Vagina (tissue), 2 donors: ENCODE measurements at regions not wholly inside any gene's neighbourhood (a gene's known extent, or its start where the extent isn't known, plus 50 kb on each side); places are given as distances from the start of the nearest gene placed in this dataset.

Experiments
- POLR2AphosphoS5 ChIP-seq, 2 donors: sonication (generic); formaldehyde crosslinking; IDR thresholded peaks; one replicate each; pipeline ENCODE4 v1.9.0; 2017; ENCODE audit warnings: antibody characterized with exemption in 2 of 2, mild to moderate bottlenecking in 2 of 2, low read depth in 1 of 2; ENCODE audit not compliant: insufficient read depth in 1 of 2
- TF ChIP-seq, protein P1 (sequence below), 3 experiments: fragments of 450-650 bp in 2 of 3; fragments of 200-600 bp in 1 of 3; sonication (generic) in 1 of 3; IDR thresholded peaks; one replicate each; pipeline ENCODE4 v1.5.1; 2017 to 2019; ENCODE audit warnings: antibody characterized with exemption in 3 of 3, mild to moderate bottlenecking in 2 of 3, moderate library complexity in 2 of 3

DNA sequence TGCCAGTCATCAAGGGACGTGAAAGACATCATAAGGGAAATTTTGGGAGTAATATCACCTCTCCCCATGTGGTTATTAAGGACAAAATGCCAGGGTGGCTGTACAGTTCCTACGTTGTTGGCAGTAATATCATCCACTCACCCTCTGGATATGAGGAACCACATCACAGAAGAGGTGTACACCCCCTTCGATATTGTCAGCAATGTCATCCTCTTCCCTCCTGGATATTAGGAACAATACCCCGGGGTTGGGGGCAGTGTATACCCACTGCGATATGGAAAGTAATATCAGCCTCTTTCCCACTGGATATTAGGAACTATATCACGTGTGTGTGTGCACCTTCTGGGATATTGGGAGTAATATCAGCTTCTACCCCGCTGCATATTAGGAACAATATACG, 1933.3 kb downstream of the SUCLG1 start:
- TF ChIP-seq, protein P1, sequence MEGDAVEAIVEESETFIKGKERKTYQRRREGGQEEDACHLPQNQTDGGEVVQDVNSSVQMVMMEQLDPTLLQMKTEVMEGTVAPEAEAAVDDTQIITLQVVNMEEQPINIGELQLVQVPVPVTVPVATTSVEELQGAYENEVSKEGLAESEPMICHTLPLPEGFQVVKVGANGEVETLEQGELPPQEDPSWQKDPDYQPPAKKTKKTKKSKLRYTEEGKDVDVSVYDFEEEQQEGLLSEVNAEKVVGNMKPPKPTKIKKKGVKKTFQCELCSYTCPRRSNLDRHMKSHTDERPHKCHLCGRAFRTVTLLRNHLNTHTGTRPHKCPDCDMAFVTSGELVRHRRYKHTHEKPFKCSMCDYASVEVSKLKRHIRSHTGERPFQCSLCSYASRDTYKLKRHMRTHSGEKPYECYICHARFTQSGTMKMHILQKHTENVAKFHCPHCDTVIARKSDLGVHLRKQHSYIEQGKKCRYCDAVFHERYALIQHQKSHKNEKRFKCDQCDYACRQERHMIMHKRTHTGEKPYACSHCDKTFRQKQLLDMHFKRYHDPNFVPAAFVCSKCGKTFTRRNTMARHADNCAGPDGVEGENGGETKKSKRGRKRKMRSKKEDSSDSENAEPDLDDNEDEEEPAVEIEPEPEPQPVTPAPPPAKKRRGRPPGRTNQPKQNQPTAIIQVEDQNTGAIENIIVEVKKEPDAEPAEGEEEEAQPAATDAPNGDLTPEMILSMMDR (IDR thresholded peaks at IDR 0.05) = no peak
- TF ChIP-seq POLR2AphosphoS5 (IDR thresholded peaks at IDR 0.05; ENCODE audit: insufficient read depth in 1 of 2, low read depth in 1 of 2) = no peak
